SK-N-SH treated with all-trans-retinoic acid at 6 μM for 48 hours (cell line): ENCODE measurements at regions not wholly inside any gene's neighbourhood (a gene's known extent, or its start where the extent isn't known, plus 50 kb on each side); places are given as distances from the start of the nearest gene placed in this dataset.

ENCODE experiments used
- ATAC-seq: fragments of 200-7000 bp; cut with Tn5 transposase; 3 replicates; pipeline ENCODE4 v1.9.1; 2020; ENCODE audit warnings: mild to moderate bottlenecking, moderate library complexity
- ARNTL ChIP-seq: fragments of 450-650 bp; formaldehyde crosslinking; IDR thresholded peaks from 2 replicates; pipeline ENCODE4 v1.5.0; 2020; ENCODE audit warnings: low read depth, mild to moderate bottlenecking, moderate library complexity, borderline replicate concordance
- BACH2 ChIP-seq: fragments of 250-450 bp; sonication (Bioruptor Pico); IDR thresholded peaks from 2 replicates; pipeline ENCODE4 v1.9.0; 2021; ENCODE audit warnings: mild to moderate bottlenecking, borderline replicate concordance
- CSDC2 ChIP-seq: fragments of 250-450 bp; sonication (Bioruptor Pico); IDR thresholded peaks from 2 replicates; pipeline ENCODE4 v1.5.0; 2020; ENCODE audit warnings: mild to moderate bottlenecking, moderate library complexity
- ESRRG ChIP-seq: fragments of 250-450 bp; sonication (Bioruptor Pico); IDR thresholded peaks from 2 replicates; pipeline ENCODE4 v1.6.1; 2021; ENCODE audit warnings: mild to moderate bottlenecking
- GLIS3 ChIP-seq: fragments of 250-450 bp; sonication (Bioruptor Pico); IDR thresholded peaks from 2 replicates; pipeline ENCODE4 v1.5.0; 2020; ENCODE audit warnings: mild to moderate bottlenecking, moderate library complexity
- ISL1 ChIP-seq: fragments of 250-450 bp; sonication (Bioruptor Pico); IDR thresholded peaks from 2 replicates; pipeline ENCODE4 v2.1.2; 2022; ENCODE audit warnings: mild to moderate bottlenecking, moderate library complexity
- OSR1 ChIP-seq: fragments of 250-450 bp; sonication (Bioruptor Pico); IDR thresholded peaks from 2 replicates; pipeline ENCODE4 v1.8.0; 2022; ENCODE audit warnings: moderate library complexity, mild to moderate bottlenecking, inconsistent platforms
- RARB ChIP-seq: fragments of 250-450 bp; sonication (Bioruptor Pico); IDR thresholded peaks from 2 replicates; pipeline ENCODE4 v1.8.0; 2021; ENCODE audit warnings: mild to moderate bottlenecking, moderate library complexity
- SNAI2 ChIP-seq: fragments of 250-450 bp; sonication (Bioruptor Pico); IDR thresholded peaks from 2 replicates; pipeline ENCODE4 v1.5.0; 2020; ENCODE audit warnings: mild to moderate bottlenecking, moderate library complexity
- TCF4 ChIP-seq: fragments of 250-450 bp; sonication (Bioruptor Pico); IDR thresholded peaks from 2 replicates; pipeline ENCODE4 v1.8.0; 2021; ENCODE audit warnings: mild to moderate bottlenecking, moderate library complexity, borderline replicate concordance
- ZC3H10 ChIP-seq: fragments of 250-450 bp; sonication (Bioruptor Pico); IDR thresholded peaks from 2 replicates; pipeline ENCODE4 v1.5.1; 2021; ENCODE audit warnings: mild to moderate bottlenecking, moderate library complexity
- ZFP3 ChIP-seq: fragments of 250-450 bp; sonication (Bioruptor Pico); IDR thresholded peaks from 2 replicates; pipeline ENCODE4 v1.5.0; 2020; ENCODE audit warnings: mild to moderate bottlenecking, moderate library complexity
- ZFP30 ChIP-seq: fragments of 450-650 bp; formaldehyde crosslinking; IDR thresholded peaks from 2 replicates; pipeline ENCODE4 v1.5.0; 2022; ENCODE audit warnings: mild to moderate bottlenecking, moderate library complexity
- ZNF565 ChIP-seq: fragments of 450-650 bp; formaldehyde crosslinking; conservative IDR thresholded peaks from 2 replicates; pipeline ENCODE4 v1.5.0; 2020; ENCODE audit warnings: low read depth, mild to moderate bottlenecking, moderate library complexity
- ZNF70 ChIP-seq: fragments of 450-650 bp; formaldehyde crosslinking; IDR thresholded peaks from 2 replicates; pipeline ENCODE4 v1.5.0; 2020; ENCODE audit warnings: mild to moderate bottlenecking, moderate library complexity
- ZNF8 ChIP-seq: fragments of 450-650 bp; formaldehyde crosslinking; IDR thresholded peaks from 2 replicates; pipeline ENCODE4 v1.5.0; 2020; ENCODE audit warnings: mild to moderate bottlenecking, moderate library complexity
- TF ChIP-seq, protein P1 (sequence below): fragments of 250-450 bp; sonication (Bioruptor Pico); IDR thresholded peaks from 2 replicates; pipeline ENCODE4 v1.8.0; 2020; ENCODE audit warnings: mild to moderate bottlenecking, moderate library complexity, borderline replicate concordance
- TF ChIP-seq, protein P2 (sequence below): fragments of 250-450 bp; sonication (Bioruptor Pico); IDR thresholded peaks from 2 replicates; pipeline ENCODE4 v1.5.0; 2020; ENCODE audit warnings: mild to moderate bottlenecking, moderate library complexity
- TF ChIP-seq, protein P3 (sequence below): fragments of 250-450 bp; sonication (Bioruptor Pico); IDR thresholded peaks from 2 replicates; pipeline ENCODE4 v1.8.0; 2021; ENCODE audit warnings: low read depth, mild to moderate bottlenecking, moderate library complexity, borderline replicate concordance

DNA sequence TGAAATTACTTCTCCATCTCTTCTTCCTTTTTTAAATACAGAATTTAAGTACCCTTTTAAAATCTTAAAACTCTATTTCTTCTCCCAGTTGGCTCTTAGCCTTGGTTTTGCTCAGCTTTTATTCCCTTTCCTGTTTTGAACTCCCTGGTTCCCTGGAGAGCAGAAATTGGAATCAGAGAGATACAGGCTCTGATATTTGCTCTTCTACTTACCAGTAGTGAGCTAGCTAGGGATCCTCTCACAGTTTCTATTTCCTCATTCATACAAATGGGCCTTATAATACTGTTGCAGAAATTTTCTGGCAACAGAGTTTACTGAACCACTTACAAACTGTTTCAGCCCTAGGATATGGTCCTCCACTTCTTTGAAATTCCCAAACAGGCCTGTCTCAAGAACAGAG lies 606.3 kb downstream of the NUF2 start (continued):
- no peak for TF ChIP-seq OSR1 (CRISPR knock-in tag)
- no peak for TF ChIP-seq ZNF8 (CRISPR knock-in tag)
- TF ChIP-seq CSDC2 = no peak

DNA sequence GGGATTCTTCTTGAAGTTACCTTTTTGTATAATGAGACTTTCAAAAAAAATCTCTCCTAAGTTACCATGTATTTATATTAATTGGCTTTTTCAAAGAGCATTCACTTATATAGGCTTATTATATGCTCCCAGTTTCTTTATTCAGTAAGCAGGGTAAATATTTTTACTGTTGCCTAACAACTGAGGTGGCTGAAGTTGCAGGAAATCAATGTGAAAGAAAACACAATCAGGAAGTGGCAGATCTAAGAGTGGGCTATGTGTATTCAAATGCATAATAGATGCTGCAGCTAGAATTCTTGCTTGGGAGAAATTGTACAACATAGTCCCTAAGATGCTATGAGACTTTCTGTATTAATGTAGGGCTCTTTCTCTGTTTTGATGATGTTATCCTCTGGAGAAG lies 606.9 kb downstream of the NUF2 start:
- no peak for ATAC-seq
- TF ChIP-seq CSDC2 (no peak), ARNTL (CRISPR knock-in tag) (no peak), BACH2 (CRISPR knock-in tag) (no peak), ZNF565 (CRISPR knock-in tag) (no peak), ZNF70 (no peak), ISL1 (CRISPR knock-in tag) (no peak), ZFP30 (CRISPR knock-in tag) (no peak), TCF4 (CRISPR knock-in tag) (no peak), GLIS3 (CRISPR knock-in tag) (no peak), ZC3H10 (CRISPR knock-in tag) (no peak), ESRRG (no peak), ZNF8 (CRISPR knock-in tag) (no peak)
- TF ChIP-seq, protein P1, sequence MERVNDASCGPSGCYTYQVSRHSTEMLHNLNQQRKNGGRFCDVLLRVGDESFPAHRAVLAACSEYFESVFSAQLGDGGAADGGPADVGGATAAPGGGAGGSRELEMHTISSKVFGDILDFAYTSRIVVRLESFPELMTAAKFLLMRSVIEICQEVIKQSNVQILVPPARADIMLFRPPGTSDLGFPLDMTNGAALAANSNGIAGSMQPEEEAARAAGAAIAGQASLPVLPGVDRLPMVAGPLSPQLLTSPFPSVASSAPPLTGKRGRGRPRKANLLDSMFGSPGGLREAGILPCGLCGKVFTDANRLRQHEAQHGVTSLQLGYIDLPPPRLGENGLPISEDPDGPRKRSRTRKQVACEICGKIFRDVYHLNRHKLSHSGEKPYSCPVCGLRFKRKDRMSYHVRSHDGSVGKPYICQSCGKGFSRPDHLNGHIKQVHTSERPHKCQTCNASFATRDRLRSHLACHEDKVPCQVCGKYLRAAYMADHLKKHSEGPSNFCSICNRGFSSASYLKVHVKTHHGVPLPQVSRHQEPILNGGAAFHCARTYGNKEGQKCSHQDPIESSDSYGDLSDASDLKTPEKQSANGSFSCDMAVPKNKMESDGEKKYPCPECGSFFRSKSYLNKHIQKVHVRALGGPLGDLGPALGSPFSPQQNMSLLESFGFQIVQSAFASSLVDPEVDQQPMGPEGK (CRISPR knock-in tag) = no peak

DNA sequence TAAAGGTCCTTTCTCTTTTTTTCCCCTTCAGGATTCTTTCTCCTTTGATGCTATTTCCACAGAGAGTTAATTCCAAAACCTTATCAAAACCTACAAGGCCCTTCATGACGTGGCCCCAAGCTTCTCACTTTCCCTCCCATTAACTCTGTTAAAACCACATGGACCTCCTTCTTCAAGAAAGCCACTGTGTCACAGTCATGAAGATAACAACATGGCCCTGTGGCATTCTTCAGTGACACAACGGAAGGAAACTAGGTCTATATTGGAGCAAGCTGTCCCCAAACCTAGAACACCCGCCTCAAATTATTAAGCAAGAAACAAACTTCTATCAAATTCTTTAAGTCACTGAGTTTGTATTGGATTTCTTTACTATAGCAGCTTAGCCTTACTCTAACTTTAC lies 611.1 kb downstream of the NUF2 start:
- TF ChIP-seq ESRRG = no peak
- no peak for TF ChIP-seq CSDC2
- TF ChIP-seq TCF4 (CRISPR knock-in tag) = no peak
- no peak for TF ChIP-seq BACH2 (CRISPR knock-in tag)
- no peak for TF ChIP-seq ZC3H10 (CRISPR knock-in tag)
- TF ChIP-seq, protein P2, sequence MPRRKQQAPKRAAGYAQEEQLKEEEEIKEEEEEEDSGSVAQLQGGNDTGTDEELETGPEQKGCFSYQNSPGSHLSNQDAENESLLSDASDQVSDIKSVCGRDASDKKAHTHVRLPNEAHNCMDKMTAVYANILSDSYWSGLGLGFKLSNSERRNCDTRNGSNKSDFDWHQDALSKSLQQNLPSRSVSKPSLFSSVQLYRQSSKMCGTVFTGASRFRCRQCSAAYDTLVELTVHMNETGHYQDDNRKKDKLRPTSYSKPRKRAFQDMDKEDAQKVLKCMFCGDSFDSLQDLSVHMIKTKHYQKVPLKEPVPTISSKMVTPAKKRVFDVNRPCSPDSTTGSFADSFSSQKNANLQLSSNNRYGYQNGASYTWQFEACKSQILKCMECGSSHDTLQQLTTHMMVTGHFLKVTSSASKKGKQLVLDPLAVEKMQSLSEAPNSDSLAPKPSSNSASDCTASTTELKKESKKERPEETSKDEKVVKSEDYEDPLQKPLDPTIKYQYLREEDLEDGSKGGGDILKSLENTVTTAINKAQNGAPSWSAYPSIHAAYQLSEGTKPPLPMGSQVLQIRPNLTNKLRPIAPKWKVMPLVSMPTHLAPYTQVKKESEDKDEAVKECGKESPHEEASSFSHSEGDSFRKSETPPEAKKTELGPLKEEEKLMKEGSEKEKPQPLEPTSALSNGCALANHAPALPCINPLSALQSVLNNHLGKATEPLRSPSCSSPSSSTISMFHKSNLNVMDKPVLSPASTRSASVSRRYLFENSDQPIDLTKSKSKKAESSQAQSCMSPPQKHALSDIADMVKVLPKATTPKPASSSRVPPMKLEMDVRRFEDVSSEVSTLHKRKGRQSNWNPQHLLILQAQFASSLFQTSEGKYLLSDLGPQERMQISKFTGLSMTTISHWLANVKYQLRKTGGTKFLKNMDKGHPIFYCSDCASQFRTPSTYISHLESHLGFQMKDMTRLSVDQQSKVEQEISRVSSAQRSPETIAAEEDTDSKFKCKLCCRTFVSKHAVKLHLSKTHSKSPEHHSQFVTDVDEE (CRISPR knock-in tag) = no peak
- no peak for TF ChIP-seq ISL1 (CRISPR knock-in tag)
- TF ChIP-seq, protein P3, sequence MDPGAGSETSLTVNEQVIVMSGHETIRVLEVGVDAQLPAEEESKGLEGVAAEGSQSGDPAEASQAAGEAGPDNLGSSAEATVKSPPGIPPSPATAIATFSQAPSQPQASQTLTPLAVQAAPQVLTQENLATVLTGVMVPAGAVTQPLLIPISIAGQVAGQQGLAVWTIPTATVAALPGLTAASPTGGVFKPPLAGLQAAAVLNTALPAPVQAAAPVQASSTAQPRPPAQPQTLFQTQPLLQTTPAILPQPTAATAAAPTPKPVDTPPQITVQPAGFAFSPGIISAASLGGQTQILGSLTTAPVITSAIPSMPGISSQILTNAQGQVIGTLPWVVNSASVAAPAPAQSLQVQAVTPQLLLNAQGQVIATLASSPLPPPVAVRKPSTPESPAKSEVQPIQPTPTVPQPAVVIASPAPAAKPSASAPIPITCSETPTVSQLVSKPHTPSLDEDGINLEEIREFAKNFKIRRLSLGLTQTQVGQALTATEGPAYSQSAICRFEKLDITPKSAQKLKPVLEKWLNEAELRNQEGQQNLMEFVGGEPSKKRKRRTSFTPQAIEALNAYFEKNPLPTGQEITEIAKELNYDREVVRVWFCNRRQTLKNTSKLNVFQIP = no peak
- ATAC-seq = no peak

DNA sequence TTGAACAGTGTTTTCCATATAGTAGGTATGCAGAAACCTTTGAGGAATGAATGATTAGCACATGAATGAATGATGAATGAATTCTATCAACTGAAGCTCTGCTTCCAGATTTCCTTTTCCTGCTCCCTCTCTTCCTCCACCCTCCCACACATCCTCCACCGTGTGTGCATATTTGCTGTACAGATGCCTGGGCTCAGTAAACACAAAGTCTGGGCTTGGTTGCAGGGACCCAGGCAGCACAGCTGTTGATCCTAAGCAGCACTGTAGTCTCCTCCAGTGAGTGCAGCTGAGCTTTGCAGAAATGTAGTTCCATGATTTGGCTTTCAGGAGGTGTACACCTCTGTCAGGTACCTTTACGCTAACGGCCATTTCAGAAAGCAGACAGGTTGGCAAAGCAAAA lies 611.7 kb downstream of the NUF2 start:
- TF ChIP-seq ZFP3 (no peak), RARB (CRISPR knock-in tag) (no peak), SNAI2 (no peak), CSDC2 (no peak)
- TF ChIP-seq, protein P2 (CRISPR knock-in tag) = no peak
- TF ChIP-seq, protein P1 (CRISPR knock-in tag) = no peak
- no peak for ATAC-seq
